ENCODE measurements at regions not wholly inside any gene's neighbourhood (a gene's known extent, or its start where the extent isn't known, plus 50 kb on each side); places are given as distances from the start of the nearest gene placed in this dataset.

GRCh38 chr2:185381631-185382030, 357.0 kb upstream of the FSIP2 start:
- H3K36me3 ChIP-seq (ENCODE audit: control insufficient read depth in 2 of 2, extremely low read depth in 1 of 2, insufficient read depth in 2 of 2, low read length in 2 of 2): no peaks in the 10 kb centered on the region
- DNase-seq (ENCODE audit: low read depth, low spot score) (no peak), FAIRE-seq (no peak)
- no peaks in the 10 kb centered on the region for H4K20me1 ChIP-seq (replicated peaks; ENCODE audit: control insufficient read depth, extremely low read depth, insufficient read depth, low read length)
- H2AFZ ChIP-seq (ENCODE audit: low read depth, low read length): no peak overlapping the region
- H3K4me3 ChIP-seq (replicated peaks in 1 of 3; ENCODE audit: insufficient read depth in 1 of 3, low read depth in 1 of 3, low read length in 3 of 3): no peak overlapping the region
- H3K79me2 ChIP-seq (ENCODE audit: control insufficient read depth, insufficient read depth, low read length): no peaks in the 10 kb centered on the region
- BruUV-seq (replicated peaks): no TSS peak
- ChIA-PET POLR2A (no interaction called here), CTCF (no interaction called here)
- H3K27me3 ChIP-seq (ENCODE audit: control insufficient read depth in 2 of 2, insufficient read depth in 2 of 2, low read length in 2 of 2): no peaks in the 10 kb centered on the region
- TF ChIP-seq EZH2 (IDR thresholded peaks at IDR 0.05; ENCODE audit: borderline replicate concordance, low read depth, low read length, severe bottlenecking) (no peak), JUN (IDR thresholded peaks at IDR 0.05; ENCODE audit: borderline replicate concordance, insufficient read depth, insufficient read length, low read depth) (no peak), FOS (IDR thresholded peaks at IDR 0.05; ENCODE audit: borderline replicate concordance, insufficient read depth, low read length) (no peak), GATA2 (IDR thresholded peaks at IDR 0.05; ENCODE audit: insufficient read depth, insufficient read length, low read depth, low read length) (no peak), CTCF (IDR thresholded peaks at IDR 0.05; ENCODE audit: extremely low read depth in 1 of 2, insufficient read depth in 1 of 2, low read depth in 1 of 2, low read length in 2 of 2) (no peak), MYC (IDR thresholded peaks at IDR 0.05; ENCODE audit: low read depth, low read length) (no peak), POLR2AphosphoS5 (IDR thresholded peaks at IDR 0.05; ENCODE audit: insufficient read depth, low read depth, low read length) (no peak), POLR2A (IDR thresholded peaks at IDR 0.05; ENCODE audit: low read depth, low read length) (no peak)
- TF ChIP-seq, protein P1, sequence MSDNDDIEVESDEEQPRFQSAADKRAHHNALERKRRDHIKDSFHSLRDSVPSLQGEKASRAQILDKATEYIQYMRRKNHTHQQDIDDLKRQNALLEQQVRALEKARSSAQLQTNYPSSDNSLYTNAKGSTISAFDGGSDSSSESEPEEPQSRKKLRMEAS (IDR thresholded peaks at IDR 0.05; ENCODE audit: insufficient read depth, insufficient read length): no peak
- H3K4me2 ChIP-seq (ENCODE audit: insufficient read depth, low read length): no peak overlapping the region
- intact Hi-C loops (cut with micrococcal nuclease) (no loop called here), dilution Hi-C loops (cut with MboI; ENCODE audit: extremely low pct_ligation_motif_present, low sequenced_read_pairs) (no loop called here)
- H3K27ac ChIP-seq (ENCODE audit: insufficient read depth, low read depth, low read length): no peak overlapping the region
- no peaks in the 10 kb centered on the region for H3K9me1 ChIP-seq (replicated peaks; ENCODE audit: control insufficient read depth, extremely low read depth, insufficient read depth, low read length)
- H3K9me3 ChIP-seq (replicated peaks; ENCODE audit: control insufficient read depth, insufficient read depth, low read length): no peaks in the 10 kb centered on the region
- H3K4me1 ChIP-seq (ENCODE audit: control insufficient read depth, extremely low read depth, insufficient read depth, low read length): no peaks in the 10 kb centered on the region
- no peak overlapping the region for H3K9ac ChIP-seq (replicated peaks; ENCODE audit: extremely low read depth, insufficient read depth, low read length)

Measured in endothelial cell of umbilical vein (primary cell).